GM18507 (cell line): ENCODE measurements at regions not wholly inside any gene's neighbourhood (a gene's known extent, or its start where the extent isn't known, plus 50 kb on each side); places are given as distances from the start of the nearest gene placed in this dataset.
"Not testable (repeated sequence)": the region's sequence is repeated elsewhere in the genome, so short reads cannot be mapped to it uniquely, and the experiment has no call there.

Experiments used
- DNase-seq: peaks from one replicate; pipeline ENCODE4 v3.0.0; 2011; ENCODE audit warnings: low read depth; ENCODE audit not compliant: insufficient read length; ENCODE audit errors: extremely low spot score
- FAIRE-seq: peaks from 2 replicates; lab custom pipeline; 2011; peaks lifted over from hg19 to GRCh38; lab: Jason Lieb, UNC

- FAIRE-seq: no peak
- no peak for DNase-seq
Observed at GRCh38 chr1:195733408-195733807, 874.8 kb downstream of the KCNT2 start.

- DNase-seq: no peak
- FAIRE-seq: no peak
Observed at GRCh38 chr1:195731385-195731784, 876.9 kb downstream of the KCNT2 start.

GRCh38 chr1:195723796-195724194, 884.4 kb downstream of the KCNT2 start:
- no peak for FAIRE-seq
- no peak for DNase-seq

GRCh38 chr1:195722852-195723795, 885.1 kb downstream of the KCNT2 start:
- FAIRE-seq, DNase-seq: not testable (repeated sequence)

- DNase-seq, FAIRE-seq: not testable (repeated sequence)
Observed at GRCh38 chr1:195722146-195722545, 886.1 kb downstream of the KCNT2 start.

GRCh38 chr1:195721210-195721971, 886.8 kb downstream of the KCNT2 start:
- FAIRE-seq (no peak), DNase-seq (no peak)

GRCh38 chr1:195717651-195718050, 890.6 kb downstream of the KCNT2 start:
- no peak for DNase-seq
- FAIRE-seq: no peak

GRCh38 chr1:195715652-195716051, 892.6 kb downstream of the KCNT2 start:
- DNase-seq: no peak
- no peak for FAIRE-seq

- FAIRE-seq: no peak
Observed at GRCh38 chr1:195714248-195714647, 894.0 kb downstream of the KCNT2 start.

GRCh38 chr1:195709821-195710220, 898.4 kb downstream of the KCNT2 start:
- no peak for FAIRE-seq
- DNase-seq: no peak

More at GRCh38 chr1:195714248-195714647, 894.0 kb downstream of the KCNT2 start:
- no peak for DNase-seq

- FAIRE-seq: no peak
- no peak for DNase-seq
Observed at GRCh38 chr1:195704028-195704427, 904.2 kb downstream of the KCNT2 start.

- FAIRE-seq (no peak), DNase-seq (no peak)
Observed at GRCh38 chr1:195701149-195701548, 907.1 kb downstream of the KCNT2 start.

- FAIRE-seq: peak; percentile 33
- peak; percentile 1 for DNase-seq
Observed at GRCh38 chr1:195697130-195697529, 911.1 kb downstream of the KCNT2 start.

- no peak for FAIRE-seq
Observed at GRCh38 chr1:195686764-195687163, 921.5 kb downstream of the KCNT2 start.

GRCh38 chr1:195664628-195665027, 943.6 kb downstream of the KCNT2 start:
- DNase-seq (no peak), FAIRE-seq (no peak)

More at GRCh38 chr1:195686764-195687163, 921.5 kb downstream of the KCNT2 start:
- DNase-seq: no peak

GRCh38 chr1:195663549-195664280, 944.5 kb downstream of the KCNT2 start:
- DNase-seq: no peak

GRCh38 chr1:195656780-195657179, 951.5 kb downstream of the KCNT2 start:
- FAIRE-seq: no peak
- DNase-seq: no peak

More at GRCh38 chr1:195663549-195664280, 944.5 kb downstream of the KCNT2 start:
- no peak for FAIRE-seq

- DNase-seq: not testable (repeated sequence)
Observed at GRCh38 chr1:195648875-195649274, 959.4 kb downstream of the KCNT2 start.

GRCh38 chr1:195637539-195637938, 970.7 kb downstream of the KCNT2 start:
- DNase-seq (no peak), FAIRE-seq (no peak)

More at GRCh38 chr1:195648875-195649274, 959.4 kb downstream of the KCNT2 start:
- not testable (repeated sequence) for FAIRE-seq

- DNase-seq (no peak), FAIRE-seq (no peak)
Observed at GRCh38 chr1:195618287-195618686, 990.0 kb downstream of the KCNT2 start.
